ENCODE measurements at regions not wholly inside any gene's neighbourhood (a gene's known extent, or its start where the extent isn't known, plus 50 kb on each side); places are given as distances from the start of the nearest gene placed in this dataset.

DNA sequence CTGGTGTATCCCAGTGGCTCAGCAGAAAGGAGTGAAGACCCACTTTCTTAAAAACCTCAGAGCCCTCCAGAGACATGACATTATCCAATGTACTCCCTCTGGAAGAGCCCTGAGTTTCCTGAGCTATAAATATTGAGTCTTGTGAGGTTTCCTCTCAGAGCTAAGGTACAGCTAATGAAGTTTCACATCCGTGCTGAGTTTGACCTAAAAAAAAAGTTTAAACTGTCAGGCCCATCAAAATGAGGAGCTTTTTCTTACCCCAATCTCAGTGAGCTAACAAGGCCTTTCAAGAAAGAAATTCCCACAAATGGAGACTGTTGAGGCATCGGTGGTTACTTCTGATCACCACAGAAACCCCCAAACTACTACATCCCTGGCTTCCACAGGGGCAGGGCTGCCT, 65.4 kb upstream of the ST8SIA3 start:
- H3K9me3 Mint-ChIP-seq (ENCODE audit: unreplicated experiment): no peaks in the 10 kb centered on the region
- no peak overlapping the region for H3K4me3 Mint-ChIP-seq (ENCODE audit: unreplicated experiment)
- peaks cover 3% of the 10 kb centered on the region for H3K27me3 Mint-ChIP-seq (ENCODE audit: unreplicated experiment)
- no peaks in the 10 kb centered on the region for H3K36me3 Mint-ChIP-seq (ENCODE audit: low read depth, unreplicated experiment)
- TF ChIP-seq, protein P1, sequence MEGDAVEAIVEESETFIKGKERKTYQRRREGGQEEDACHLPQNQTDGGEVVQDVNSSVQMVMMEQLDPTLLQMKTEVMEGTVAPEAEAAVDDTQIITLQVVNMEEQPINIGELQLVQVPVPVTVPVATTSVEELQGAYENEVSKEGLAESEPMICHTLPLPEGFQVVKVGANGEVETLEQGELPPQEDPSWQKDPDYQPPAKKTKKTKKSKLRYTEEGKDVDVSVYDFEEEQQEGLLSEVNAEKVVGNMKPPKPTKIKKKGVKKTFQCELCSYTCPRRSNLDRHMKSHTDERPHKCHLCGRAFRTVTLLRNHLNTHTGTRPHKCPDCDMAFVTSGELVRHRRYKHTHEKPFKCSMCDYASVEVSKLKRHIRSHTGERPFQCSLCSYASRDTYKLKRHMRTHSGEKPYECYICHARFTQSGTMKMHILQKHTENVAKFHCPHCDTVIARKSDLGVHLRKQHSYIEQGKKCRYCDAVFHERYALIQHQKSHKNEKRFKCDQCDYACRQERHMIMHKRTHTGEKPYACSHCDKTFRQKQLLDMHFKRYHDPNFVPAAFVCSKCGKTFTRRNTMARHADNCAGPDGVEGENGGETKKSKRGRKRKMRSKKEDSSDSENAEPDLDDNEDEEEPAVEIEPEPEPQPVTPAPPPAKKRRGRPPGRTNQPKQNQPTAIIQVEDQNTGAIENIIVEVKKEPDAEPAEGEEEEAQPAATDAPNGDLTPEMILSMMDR (IDR thresholded peaks at IDR 0.05; ENCODE audit: unreplicated experiment): no peak
- H3K27ac Mint-ChIP-seq (ENCODE audit: unreplicated experiment): no peak overlapping the region
- no peaks in the 10 kb centered on the region for H3K4me1 Mint-ChIP-seq (ENCODE audit: unreplicated experiment)
- no peak for DNase-seq (ENCODE audit: low spot score)

DNA sequence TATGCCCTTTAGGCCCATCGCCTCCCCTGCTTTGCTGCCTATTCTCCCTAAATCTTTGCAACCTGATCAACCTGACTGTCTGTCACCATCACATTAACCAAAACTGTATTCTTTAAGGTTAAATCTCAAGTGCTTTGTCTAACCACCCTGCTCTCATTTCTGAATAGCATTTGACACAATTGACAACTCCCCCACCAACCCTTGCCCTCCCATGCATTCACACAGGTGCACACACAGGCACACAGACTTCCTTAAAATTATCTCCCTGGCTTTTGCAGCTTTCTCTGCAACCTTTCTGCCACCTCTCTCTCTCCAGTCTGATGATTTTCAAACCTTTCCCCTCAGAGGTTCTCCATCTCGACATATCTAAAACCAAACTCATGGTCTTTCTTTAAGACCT, 64.6 kb upstream of the ST8SIA3 start:
- Mint-ChIP-seq H3K9me3 (ENCODE audit: unreplicated experiment) (no peaks in the 10 kb centered on the region), H3K27me3 (ENCODE audit: unreplicated experiment) (peaks cover 3% of the 10 kb centered on the region), H3K27ac (ENCODE audit: unreplicated experiment) (no peak overlapping the region), H3K36me3 (ENCODE audit: low read depth, unreplicated experiment) (no peaks in the 10 kb centered on the region), H3K4me1 (ENCODE audit: unreplicated experiment) (no peaks in the 10 kb centered on the region), H3K4me3 (ENCODE audit: unreplicated experiment) (no peak overlapping the region)
- TF ChIP-seq, protein P1 (IDR thresholded peaks at IDR 0.05; ENCODE audit: unreplicated experiment): no peak
- no peak for DNase-seq (ENCODE audit: low spot score)

DNA sequence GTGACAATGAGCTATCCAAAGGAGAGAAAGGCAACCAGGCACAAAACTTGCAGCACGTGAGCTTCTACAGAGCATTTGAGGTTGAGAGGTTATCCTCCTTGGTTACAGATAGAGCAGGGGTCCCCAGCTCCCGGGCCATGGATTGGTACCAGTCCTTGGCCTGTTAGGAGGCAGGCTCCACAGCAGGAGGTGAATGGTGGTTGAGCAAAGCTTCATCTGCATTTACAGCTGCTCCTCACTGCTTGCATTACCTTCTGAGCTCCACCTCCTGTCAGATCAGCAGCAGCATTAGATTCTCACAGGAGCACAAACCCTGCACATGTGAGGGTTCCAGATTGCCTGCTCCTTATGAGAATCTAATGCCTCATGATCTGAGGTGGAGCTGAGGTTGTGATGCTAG, 57.8 kb upstream of the ST8SIA3 start:
- TF ChIP-seq, protein P1 (IDR thresholded peaks at IDR 0.05; ENCODE audit: unreplicated experiment): no peak
- Mint-ChIP-seq H3K27ac (ENCODE audit: unreplicated experiment) (no peak overlapping the region), H3K4me1 (ENCODE audit: unreplicated experiment) (no peaks in the 10 kb centered on the region), H3K36me3 (ENCODE audit: low read depth, unreplicated experiment) (no peaks in the 10 kb centered on the region), H3K9me3 (ENCODE audit: unreplicated experiment) (no peaks in the 10 kb centered on the region), H3K4me3 (ENCODE audit: unreplicated experiment) (no peak overlapping the region), H3K27me3 (ENCODE audit: unreplicated experiment) (peaks cover under 1% of the 10 kb centered on the region)
- DNase-seq (ENCODE audit: low spot score): no peak

DNA sequence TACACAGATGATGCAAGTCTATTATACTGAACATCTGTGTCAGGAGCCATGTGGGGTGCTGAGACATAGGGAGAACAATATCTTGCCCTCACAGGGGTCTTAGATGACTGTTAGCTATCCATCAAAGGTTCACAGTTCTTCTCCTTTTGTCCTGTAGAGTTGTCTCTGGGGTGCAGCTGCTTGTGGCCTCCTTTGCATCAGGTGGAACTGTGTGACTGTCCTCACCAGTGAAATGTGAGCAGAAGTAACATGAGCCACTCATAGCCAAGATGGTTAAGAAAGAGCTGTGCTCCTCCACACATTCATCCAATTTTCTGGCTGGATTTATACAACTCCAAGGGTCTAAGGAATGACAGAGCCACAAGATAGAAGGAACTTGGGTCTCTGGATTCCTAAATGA, 56.0 kb upstream of the ST8SIA3 start:
- Mint-ChIP-seq H3K36me3 (ENCODE audit: low read depth, unreplicated experiment) (no peaks in the 10 kb centered on the region), H3K27ac (ENCODE audit: unreplicated experiment) (no peak overlapping the region), H3K4me1 (ENCODE audit: unreplicated experiment) (no peaks in the 10 kb centered on the region), H3K9me3 (ENCODE audit: unreplicated experiment) (no peaks in the 10 kb centered on the region), H3K27me3 (ENCODE audit: unreplicated experiment) (peaks cover 2% of the 10 kb centered on the region), H3K4me3 (ENCODE audit: unreplicated experiment) (no peak overlapping the region)
- TF ChIP-seq, protein P1 (IDR thresholded peaks at IDR 0.05; ENCODE audit: unreplicated experiment): no peak
- no peak for DNase-seq (ENCODE audit: low spot score)

GRCh38 chr18:57297306-57297705, 55.1 kb upstream of the ST8SIA3 start:
- no peak overlapping the region for H3K4me3 Mint-ChIP-seq (ENCODE audit: unreplicated experiment)
- no peaks in the 10 kb centered on the region for H3K9me3 Mint-ChIP-seq (ENCODE audit: unreplicated experiment)
- no peaks in the 10 kb centered on the region for H3K36me3 Mint-ChIP-seq (ENCODE audit: low read depth, unreplicated experiment)
- no peaks in the 10 kb centered on the region for H3K4me1 Mint-ChIP-seq (ENCODE audit: unreplicated experiment)
- peaks cover 5% of the 10 kb centered on the region for H3K27me3 Mint-ChIP-seq (ENCODE audit: unreplicated experiment)
- no peak for DNase-seq (ENCODE audit: low spot score)
- no peak overlapping the region for H3K27ac Mint-ChIP-seq (ENCODE audit: unreplicated experiment)
- TF ChIP-seq, protein P1 (IDR thresholded peaks at IDR 0.05; ENCODE audit: unreplicated experiment): no peak
